ENCODE measurements at regions not wholly inside any gene's neighbourhood (a gene's known extent, or its start where the extent isn't known, plus 50 kb on each side); places are given as distances from the start of the nearest gene placed in this dataset.

- no TSS peak for BruUV-seq (replicated peaks)
- TF ChIP-seq, protein P1, sequence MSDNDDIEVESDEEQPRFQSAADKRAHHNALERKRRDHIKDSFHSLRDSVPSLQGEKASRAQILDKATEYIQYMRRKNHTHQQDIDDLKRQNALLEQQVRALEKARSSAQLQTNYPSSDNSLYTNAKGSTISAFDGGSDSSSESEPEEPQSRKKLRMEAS (IDR thresholded peaks at IDR 0.05): no peak
- TF ChIP-seq SP1 (IDR thresholded peaks at IDR 0.05; ENCODE audit: low read depth) (no peak), SIN3A (IDR thresholded peaks at IDR 0.05; ENCODE audit: low read depth) (no peak), FOSL1 (IDR thresholded peaks at IDR 0.05; ENCODE audit: low read depth) (no peak), POLR2A (IDR thresholded peaks at IDR 0.05; ENCODE audit: borderline replicate concordance, extremely low read depth, insufficient read depth, insufficient read length) (no peak), TCF7L2 (IDR thresholded peaks at IDR 0.05; ENCODE audit: borderline replicate concordance, extremely low read depth, insufficient read depth, insufficient read length) (no peak), ATF3 (IDR thresholded peaks at IDR 0.05) (no peak), ZBTB33 (IDR thresholded peaks at IDR 0.05; ENCODE audit: extremely low read depth, insufficient replicate concordance, low read length) (no peak), ZFX (IDR thresholded peaks at IDR 0.05) (no peak), REST (IDR thresholded peaks at IDR 0.05; ENCODE audit: low read depth) (no peak)
- TF ChIP-seq, protein P2, sequence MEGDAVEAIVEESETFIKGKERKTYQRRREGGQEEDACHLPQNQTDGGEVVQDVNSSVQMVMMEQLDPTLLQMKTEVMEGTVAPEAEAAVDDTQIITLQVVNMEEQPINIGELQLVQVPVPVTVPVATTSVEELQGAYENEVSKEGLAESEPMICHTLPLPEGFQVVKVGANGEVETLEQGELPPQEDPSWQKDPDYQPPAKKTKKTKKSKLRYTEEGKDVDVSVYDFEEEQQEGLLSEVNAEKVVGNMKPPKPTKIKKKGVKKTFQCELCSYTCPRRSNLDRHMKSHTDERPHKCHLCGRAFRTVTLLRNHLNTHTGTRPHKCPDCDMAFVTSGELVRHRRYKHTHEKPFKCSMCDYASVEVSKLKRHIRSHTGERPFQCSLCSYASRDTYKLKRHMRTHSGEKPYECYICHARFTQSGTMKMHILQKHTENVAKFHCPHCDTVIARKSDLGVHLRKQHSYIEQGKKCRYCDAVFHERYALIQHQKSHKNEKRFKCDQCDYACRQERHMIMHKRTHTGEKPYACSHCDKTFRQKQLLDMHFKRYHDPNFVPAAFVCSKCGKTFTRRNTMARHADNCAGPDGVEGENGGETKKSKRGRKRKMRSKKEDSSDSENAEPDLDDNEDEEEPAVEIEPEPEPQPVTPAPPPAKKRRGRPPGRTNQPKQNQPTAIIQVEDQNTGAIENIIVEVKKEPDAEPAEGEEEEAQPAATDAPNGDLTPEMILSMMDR (IDR thresholded peaks at IDR 0.05 in 2 of 3, conservative IDR thresholded peaks at IDR 0.05 in 1 of 3; ENCODE audit: borderline replicate concordance in 1 of 3, insufficient read depth in 1 of 3, low read depth in 2 of 3, low read length in 2 of 3): no peak
- intact Hi-C loops (cut with micrococcal nuclease): no loop called here
- no peaks in the 10 kb centered on the region for H3K36me3 ChIP-seq (ENCODE audit: control insufficient read depth in 1 of 2, insufficient read depth in 2 of 2, low read length in 2 of 2)
- no peak overlapping the region for H3K9ac ChIP-seq (ENCODE audit: low read length)
- H3K27me3 ChIP-seq (ENCODE audit: insufficient read depth, low read length): no peaks in the 10 kb centered on the region
- ChIA-PET RAD21 (ENCODE audit: low non-redundant PET in 1 of 2, low total read pairs in 2 of 2, uncharacterized antibody in 2 of 2, unreplicated experiment in 2 of 2) (no interaction called here), CTCF (no interaction called here), POLR2A (no interaction called here)
- no peak for ATAC-seq
- no peaks in the 10 kb centered on the region for H3K79me2 ChIP-seq (ENCODE audit: insufficient read depth, low read length)
- peaks cover 8 to 19% of the 10 kb centered on the region in 2 experiments; a peak in 3 of 4 replicates for H3K9me3 ChIP-seq (ENCODE audit: control insufficient read depth in 1 of 2, insufficient read depth in 1 of 2, low read depth in 1 of 2, low read length in 2 of 2)
- H4K20me1 ChIP-seq (ENCODE audit: insufficient read depth): no peaks in the 10 kb centered on the region
- no peak for DNase-seq (ENCODE audit: low read depth, low spot score)
- H3K9me2 ChIP-seq (ENCODE audit: insufficient read depth): no peaks in the 10 kb centered on the region
- no peak overlapping the region for H2AFZ ChIP-seq (ENCODE audit: low read depth, low read length, poor library complexity, severe bottlenecking)
- H3K4me1 ChIP-seq (ENCODE audit: control insufficient read depth in 1 of 2, insufficient read depth in 2 of 2, low read length in 2 of 2): no peaks in the 10 kb centered on the region
- no peak overlapping the region for H3K4me3 ChIP-seq (replicated peaks in 1 of 2; ENCODE audit: low read depth in 1 of 2, low read length in 2 of 2)
- H3K27ac ChIP-seq (ENCODE audit: low read depth, low read length): no peak overlapping the region
- H3K4me2 ChIP-seq (ENCODE audit: low read length): no peak overlapping the region
Observed at GRCh38 chr11:26112264-26112663, 219.7 kb upstream of the ANO3 start.

Measured in HCT116 (cell line).